ENCODE measurements at regions not wholly inside any gene's neighbourhood (a gene's known extent, or its start where the extent isn't known, plus 50 kb on each side); places are given as distances from the start of the nearest gene placed in this dataset.

DNA sequence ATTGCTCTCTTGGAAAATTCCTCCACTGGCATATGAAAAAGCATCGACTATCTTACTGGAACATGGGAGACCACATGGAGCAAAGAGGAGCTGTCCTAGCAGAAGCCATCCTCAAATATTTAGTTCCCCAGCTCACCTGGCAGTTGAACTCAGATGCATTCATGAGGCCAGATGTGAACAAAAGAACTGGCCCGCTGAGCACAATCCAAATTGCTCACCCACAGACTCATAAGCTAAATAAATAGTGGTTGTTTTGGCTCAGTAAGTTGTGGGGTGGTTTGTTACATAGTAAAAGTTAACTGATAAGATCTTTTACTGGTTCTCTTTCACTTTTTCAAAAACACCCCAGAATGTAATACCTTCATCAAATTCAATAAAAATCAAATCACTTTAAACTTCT, 108.6 kb upstream of the CWC22 start:
- DNase-seq, result no peak

DNA sequence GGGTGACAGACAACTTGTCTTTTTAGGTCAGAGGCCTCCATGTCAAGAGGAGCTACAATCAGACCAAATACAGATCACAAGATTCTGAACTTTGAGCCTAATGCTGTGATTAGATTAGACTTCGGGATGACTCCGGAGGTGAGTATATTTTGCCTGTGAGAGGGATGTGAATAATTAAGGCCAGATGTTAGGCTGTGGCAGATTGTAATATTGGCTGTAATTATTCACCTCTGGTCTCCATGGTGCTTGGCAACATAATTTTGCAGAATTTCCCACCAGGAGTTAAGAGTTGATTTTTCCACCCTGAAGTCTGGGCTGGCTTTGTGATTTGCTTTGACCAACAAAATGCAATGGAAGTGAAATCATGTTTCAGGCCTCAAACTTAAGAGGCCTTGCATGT, 108.2 kb upstream of the CWC22 start:
- DNase-seq, result no peak

DNA sequence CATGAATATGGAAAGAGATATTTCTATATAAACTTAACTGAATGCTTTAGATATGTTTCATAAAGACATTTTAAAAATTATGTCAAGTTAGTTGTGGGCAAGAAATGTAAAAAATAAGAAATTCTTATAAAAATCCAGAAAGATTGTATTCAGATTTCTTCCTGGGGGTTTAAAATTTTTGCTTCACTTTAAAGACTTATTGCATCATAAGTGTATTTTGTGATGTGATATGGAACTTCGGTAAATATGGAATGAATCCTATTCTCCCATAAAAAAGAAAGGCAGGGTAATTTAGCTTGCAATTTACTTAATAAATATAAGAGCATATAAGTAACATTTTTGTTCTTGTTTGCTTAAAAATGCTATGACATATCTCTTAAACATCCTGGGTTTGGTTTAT, 104.8 kb upstream of the CWC22 start:
- no peak for DNase-seq

DNA sequence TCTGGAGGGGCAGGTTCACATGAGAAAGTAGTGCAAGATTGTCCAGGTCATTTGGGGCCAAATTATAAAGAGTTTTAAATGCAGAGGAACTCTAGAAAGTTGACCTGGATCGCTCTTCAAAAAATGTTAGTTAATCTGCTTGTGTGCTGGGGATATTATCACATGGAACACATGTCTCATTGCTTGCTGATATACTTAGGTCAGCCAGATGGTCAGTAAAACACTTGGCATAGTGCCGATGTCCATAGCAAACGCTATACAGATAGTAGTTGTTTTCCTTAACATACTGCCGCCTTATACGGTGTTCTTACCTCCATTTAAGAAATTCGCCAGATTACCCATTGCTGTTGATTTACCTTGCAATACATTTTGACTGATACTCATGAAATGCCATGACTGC, 103.4 kb upstream of the CWC22 start:
- no peak for DNase-seq

DNA sequence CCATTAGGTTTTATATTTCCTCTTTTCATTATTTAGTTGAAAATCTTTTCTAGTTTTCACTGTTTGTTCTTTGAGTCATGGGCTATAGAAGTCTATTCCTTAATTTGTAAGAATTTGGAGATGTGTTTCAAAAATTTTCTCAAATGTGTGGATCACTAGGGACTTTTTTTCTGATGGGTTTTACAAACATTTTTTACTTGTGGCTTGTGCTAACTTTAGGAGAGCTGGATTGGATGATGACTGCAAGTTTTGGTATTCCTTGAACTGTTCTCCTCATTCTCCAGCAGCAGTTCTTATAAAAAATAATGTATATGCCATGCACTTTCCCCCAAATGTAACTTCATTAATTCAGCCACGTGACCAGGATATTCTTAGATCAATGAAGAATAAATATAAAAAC, 94.7 kb upstream of the CWC22 start:
- no peak for DNase-seq

DNA sequence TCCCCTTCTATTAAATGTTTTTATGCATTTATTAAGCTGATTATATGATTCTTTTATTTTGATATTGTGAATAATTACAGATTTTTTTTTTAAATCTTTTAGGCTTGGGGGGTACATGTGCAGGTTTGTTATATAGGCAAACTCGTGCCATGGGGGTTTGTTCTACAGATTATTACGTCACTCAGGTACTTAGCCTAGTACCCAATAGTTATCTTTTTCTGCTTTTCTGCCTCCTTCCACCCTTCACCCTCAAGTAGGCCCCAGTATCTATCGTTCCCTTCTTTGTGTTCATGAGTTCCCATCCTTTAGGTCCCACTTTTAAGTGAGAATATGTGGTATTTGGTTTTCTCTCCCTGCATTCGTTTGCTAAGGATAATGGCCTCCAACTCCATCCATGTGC, 92.2 kb upstream of the CWC22 start:
- DNase-seq, result no peak

DNA sequence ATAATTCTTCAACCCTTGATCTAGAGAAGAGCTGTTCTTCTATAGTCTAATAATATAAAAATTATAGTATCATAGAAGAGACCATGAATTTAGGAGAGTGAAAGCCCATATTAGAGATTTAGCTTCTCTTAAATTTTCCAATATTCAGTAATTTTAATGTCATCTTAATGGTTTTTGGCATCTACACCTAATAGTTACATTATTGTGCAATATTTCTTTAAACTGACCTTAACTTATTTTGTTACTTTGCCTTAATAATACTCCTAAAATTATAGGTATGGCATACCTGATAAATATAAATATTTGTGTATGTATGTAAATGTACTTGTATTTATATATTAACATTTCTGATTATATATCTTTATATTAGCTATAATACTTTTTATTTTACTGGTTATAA, 78.0 kb upstream of the CWC22 start:
- DNase-seq, result no peak

DNA sequence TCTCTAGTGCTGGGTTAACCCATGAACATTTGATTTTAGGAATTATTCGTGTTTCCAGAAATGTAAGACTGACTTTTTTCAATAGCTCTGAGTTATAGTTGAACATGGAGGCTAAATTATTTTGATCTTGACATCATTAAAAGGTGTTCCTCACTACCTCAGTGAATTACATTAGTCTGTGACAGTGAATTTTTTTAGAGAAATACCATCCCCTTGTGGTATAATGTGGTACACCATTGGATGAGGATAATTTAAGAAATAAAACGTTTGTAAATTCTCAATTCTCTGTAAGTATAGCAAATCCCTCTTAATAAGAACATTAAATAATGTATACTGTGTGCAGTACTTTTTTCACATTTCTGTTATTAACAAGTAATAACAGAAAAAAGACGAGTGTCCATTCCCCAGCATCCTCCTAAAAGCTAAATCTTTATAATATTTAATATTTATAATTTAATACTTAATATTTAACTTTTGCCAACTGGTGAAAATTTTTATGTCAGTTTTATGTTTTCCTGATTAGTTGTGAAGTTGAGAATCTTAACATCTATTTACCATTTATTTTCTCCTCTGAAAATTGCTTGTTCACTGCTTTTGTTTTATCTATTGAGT, 70.3 kb upstream of the CWC22 start:
- DNase-seq, result peak; percentile 7

DNA sequence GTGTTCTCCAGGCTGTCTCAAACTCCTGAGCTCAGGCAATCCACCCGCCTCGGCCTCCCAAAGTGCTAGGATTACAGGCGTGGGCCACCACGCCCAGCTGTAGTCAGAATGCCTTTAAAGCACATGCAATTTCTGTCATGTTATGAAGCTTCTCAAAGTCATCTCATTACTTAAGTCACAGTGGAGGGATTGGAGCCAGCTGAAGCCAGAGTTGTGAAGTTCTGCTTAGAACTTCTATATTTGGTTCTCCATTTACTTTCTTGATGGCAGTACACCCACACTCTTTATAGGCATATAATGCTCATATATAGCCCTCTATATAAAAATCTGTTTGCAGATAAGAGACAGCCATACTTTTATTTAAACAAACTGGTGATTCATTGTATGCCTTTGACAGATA, 68.8 kb upstream of the CWC22 start:
- DNase-seq, result no peak

DNA sequence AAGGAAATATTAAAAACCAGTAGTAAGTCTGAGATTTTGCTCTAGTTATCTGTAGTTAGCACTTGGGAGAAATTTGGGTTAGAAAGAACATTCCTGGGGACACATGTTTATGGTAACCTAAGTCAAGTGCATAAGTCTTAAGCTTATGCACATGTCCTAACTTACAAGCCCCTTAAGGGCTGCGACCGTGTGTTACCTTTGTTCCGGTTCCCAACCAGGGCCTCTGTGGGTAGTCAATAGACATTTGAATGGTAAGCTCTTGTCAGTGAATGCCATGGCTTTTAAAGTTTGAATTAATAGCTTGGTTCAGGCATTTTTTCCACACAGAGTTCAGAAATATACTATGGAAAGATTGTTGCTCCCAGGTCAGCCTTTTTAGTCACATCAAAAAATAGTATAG, 64.7 kb upstream of the CWC22 start:
- no peak for DNase-seq

DNA sequence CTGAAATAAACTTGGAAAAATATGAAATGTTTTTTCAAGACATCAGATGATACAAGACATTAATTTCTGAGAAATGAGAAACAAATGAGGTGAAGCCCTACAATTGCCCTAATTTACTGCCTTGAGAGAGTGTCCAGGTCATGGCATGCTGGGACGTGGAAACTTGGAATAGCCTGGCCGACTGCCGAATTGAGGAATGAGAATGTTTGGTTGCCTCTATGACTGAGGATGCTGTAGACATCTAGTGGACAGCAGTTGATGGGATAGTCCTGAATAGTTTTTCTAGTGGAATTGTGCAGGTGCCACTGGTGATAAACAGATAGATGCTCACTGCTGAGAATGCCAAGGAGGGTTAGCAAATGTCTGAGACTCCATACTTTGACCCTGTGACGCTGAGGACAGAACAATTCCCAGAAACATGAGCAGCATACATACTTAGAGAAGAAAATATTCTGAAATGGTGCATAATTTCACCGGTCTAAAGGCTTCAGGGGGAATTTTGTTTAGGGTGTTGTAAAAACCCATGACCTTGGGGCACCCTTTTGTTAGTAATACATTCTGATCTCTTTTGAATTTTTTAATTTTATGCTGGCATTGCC, 56.5 kb upstream of the CWC22 start:
- no peak for DNase-seq

DNA sequence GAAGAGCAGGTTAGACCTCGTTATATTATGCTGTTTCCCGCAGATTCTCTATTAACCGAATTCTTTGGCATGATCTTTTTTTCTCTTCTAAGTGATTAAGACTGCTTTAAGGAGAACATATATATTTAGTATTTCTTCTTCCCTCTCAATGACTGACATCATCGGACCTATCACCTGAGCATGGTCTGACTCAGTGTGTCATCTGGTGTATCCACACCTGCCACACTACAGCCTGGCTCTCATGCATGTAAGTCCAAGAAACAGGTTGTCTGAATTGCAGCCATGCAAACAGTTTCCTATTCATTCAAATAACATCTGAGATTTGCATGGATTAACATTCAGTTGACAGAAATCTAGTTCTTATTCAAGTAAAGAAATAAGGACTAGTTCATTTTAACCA, 55.1 kb upstream of the CWC22 start:
- no peak for DNase-seq

DNA sequence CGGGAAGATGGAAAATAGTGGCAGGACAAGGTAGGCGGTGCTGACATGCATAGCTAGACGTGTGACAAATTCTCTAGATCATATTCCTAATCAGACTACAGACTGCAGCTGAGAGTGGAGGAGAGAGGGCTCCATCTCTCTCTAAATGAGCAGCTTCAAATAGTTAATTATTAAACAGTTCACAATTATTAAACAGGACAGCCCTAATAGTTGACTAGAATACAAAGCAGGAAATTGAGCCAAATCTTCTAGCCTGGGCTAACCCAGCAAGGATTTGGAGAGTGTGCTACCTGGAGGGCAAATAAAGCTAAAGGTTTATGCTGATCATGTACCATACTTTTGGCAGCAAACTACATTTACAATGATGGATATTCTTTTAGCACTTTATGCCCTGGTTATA, 54.4 kb upstream of the CWC22 start:
- DNase-seq, result no peak

DNA sequence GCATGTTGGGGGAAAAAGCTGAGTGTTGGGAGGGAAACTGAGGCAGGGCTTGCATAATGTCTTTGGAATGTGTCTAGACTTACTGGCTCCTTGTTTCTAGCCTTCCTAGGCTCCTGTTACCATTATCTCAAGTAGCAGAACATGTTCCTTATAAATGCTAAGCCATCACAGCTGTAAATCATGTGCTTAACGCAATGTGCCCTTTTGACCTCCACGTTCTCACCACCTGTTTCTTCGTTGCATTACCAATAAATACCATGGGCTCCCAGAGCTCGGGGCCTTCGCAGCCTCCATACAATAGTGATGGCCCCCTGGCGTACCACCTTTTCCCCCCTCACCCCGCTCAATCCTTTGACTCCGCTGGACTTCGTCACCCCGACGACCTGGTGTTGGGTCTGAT, 54.0 kb upstream of the CWC22 start:
- DNase-seq, result no peak

DNA sequence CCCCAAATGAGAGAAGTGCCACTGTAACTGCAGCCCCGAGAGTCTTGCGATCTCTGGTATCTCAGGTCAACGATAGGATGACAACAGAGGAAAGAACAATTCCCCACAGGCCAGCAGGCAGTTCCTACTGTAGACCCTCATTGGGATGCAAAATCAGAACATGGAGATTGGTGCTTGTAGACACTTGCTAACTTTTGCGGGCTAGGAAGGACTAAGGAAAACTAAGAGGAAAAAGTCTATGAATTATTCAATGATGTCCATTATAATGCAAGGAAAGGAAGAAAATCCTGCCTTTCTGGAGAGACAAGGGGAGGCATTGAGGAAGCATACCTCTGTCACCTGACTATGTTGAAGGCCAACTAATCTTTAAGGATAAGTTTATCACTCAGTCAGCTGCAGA, 51.9 kb upstream of the CWC22 start:
- DNase-seq, result no peak

DNA sequence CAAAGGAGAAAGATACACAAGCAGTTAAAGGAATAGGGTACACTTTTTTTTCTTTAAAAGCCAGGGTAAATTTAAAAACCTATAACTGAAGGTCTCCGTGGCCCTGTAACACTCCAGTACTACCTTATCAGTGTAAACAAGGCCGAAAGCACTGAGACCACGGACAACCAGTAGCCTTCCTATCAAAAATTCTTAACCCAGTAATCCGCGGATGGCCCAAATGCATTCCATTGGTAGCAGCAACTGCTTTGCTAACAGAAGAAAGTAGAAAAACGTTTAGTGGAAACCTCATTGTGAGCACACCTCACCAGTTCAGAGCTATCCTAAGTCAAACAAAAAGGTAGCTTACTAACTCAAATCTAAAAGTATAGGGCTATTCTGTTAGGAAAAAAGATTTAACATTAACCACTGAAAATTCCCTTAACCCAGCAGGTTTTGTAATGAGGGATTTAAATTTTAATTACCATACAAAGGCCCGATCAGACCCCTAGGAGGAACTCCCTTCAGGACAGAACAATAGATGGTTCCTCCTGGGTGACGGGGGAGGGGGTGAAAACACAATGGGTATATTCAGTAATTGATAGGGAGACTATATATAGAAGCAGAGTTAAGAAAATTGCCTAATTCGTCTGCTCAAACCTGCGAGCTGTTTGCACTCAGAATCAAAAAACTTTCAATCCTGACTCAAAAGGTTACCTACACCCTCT, 50.8 kb upstream of the CWC22 start:
- DNase-seq, result no peak

All from NCI-H1092 treated with DMSO at 0.1 percent for 48 hours (cell line).